ENCODE measurements at regions not wholly inside any gene's neighbourhood (a gene's known extent, or its start where the extent isn't known, plus 50 kb on each side); places are given as distances from the start of the nearest gene placed in this dataset.

DNA sequence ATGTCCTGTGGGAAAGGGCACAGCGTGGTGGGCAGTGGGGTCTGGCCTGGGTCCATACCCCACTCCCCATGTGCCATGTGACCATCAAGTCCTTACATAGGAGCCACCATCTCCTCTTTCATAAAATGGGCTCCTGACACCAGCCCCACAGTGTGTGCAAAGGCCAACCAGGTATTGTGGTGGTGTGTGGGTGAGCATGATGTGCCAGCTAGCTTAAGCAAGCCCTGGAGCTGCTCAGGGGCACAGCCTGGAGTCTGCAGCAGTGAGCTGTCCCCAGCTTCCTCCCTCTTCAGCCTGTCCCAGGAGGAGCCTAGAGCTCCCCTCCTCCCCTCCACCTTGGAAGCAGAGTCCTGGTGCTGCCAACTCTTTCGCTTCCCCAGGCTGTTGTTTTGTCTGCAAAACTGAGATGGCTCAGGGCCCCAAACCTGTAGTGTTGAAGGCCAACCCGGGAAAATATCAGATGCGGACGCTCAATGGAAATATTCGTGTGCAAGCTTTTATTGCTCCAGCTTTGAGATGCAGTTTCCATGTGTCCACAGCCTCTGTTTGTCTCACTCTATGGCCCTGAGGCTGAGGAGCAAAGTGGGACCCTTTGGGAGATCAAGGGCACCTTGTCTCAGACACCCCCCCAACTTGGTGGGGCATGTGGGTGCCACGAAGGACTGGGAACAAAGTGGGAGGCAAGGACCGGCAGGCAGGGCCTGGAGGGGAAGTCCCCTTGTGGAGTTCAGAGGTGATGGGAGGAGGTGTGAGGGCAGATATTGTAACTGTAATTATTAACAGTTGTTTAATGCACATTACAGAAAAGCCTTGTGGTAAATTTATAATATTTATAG lies 92.6 kb downstream of the CTTN start:
- TF ChIP-seq, protein P1, sequence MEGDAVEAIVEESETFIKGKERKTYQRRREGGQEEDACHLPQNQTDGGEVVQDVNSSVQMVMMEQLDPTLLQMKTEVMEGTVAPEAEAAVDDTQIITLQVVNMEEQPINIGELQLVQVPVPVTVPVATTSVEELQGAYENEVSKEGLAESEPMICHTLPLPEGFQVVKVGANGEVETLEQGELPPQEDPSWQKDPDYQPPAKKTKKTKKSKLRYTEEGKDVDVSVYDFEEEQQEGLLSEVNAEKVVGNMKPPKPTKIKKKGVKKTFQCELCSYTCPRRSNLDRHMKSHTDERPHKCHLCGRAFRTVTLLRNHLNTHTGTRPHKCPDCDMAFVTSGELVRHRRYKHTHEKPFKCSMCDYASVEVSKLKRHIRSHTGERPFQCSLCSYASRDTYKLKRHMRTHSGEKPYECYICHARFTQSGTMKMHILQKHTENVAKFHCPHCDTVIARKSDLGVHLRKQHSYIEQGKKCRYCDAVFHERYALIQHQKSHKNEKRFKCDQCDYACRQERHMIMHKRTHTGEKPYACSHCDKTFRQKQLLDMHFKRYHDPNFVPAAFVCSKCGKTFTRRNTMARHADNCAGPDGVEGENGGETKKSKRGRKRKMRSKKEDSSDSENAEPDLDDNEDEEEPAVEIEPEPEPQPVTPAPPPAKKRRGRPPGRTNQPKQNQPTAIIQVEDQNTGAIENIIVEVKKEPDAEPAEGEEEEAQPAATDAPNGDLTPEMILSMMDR (IDR thresholded peaks at IDR 0.05; ENCODE audit: insufficient read depth, low read length, poor library complexity, severe bottlenecking): no peak
- no peak for TF ChIP-seq EZH2phosphoT487 (conservative IDR thresholded peaks at IDR 0.05; ENCODE audit: low read length)
